Gastroesophageal sphincter (tissue), 3 donors: ENCODE measurements at regions not wholly inside any gene's neighbourhood (a gene's known extent, or its start where the extent isn't known, plus 50 kb on each side); places are given as distances from the start of the nearest gene placed in this dataset.

Source experiments
- CTCF ChIP-seq, 4 experiments: fragments of 200-600 bp in 2 of 4; fragments of 450-650 bp in 2 of 4; sonication (generic) in 1 of 4; IDR thresholded peaks; one replicate each; pipeline ENCODE4 v1.5.1; 2017 to 2019; ENCODE audit warnings: antibody characterized with exemption in 4 of 4, mild to moderate bottlenecking in 2 of 4, moderate library complexity in 2 of 4
- POLR2A ChIP-seq, 2 donors: fragments of 450-650 bp; IDR thresholded peaks; one replicate each; pipeline ENCODE4 v1.6.1; 2017; ENCODE audit warnings: antibody characterized with exemption in 2 of 2, mild to moderate bottlenecking in 2 of 2, moderate library complexity in 1 of 2

- TF ChIP-seq POLR2A (IDR thresholded peaks at IDR 0.05) (no peak), CTCF (IDR thresholded peaks at IDR 0.05) (no peak)
Measured at GRCh38 chr7:54810401-54810800, 51.4 kb upstream of the SEC61G start.
